Adipocyte (in vitro differentiated cells): ENCODE measurements at regions not wholly inside any gene's neighbourhood (a gene's known extent, or its start where the extent isn't known, plus 50 kb on each side); places are given as distances from the start of the nearest gene placed in this dataset.

ENCODE experiments used
- DNase-seq: peaks from one replicate; pipeline ENCODE4 v3.0.0-alpha.2; 2015; ENCODE audit warnings: low read depth
- H3K27me3 ChIP-seq: replicated peaks from 2 replicates; pipeline ENCODE4 v1.7.0; 2013; ENCODE audit warnings: mild to moderate bottlenecking, low read length, moderate library complexity; ENCODE audit not compliant: control insufficient read depth, insufficient read depth
- H3K36me3 ChIP-seq: 2 replicates; pipeline ENCODE4 v1.7.0; 2013; ENCODE audit warnings: low read length, mild to moderate bottlenecking, moderate library complexity; ENCODE audit not compliant: control insufficient read depth, insufficient read depth, severe bottlenecking
- H3K4me1 ChIP-seq: 2 replicates; pipeline ENCODE4 v1.7.0; 2013; ENCODE audit warnings: mild to moderate bottlenecking, low read length, moderate library complexity; ENCODE audit not compliant: control insufficient read depth, insufficient read depth
- H3K4me3 ChIP-seq: 2 replicates; pipeline ENCODE4 v1.7.0; 2013; ENCODE audit warnings: mild to moderate bottlenecking, low read length, moderate library complexity
- H3K9ac ChIP-seq: 2 replicates; pipeline ENCODE4 v1.7.0; 2013; ENCODE audit warnings: mild to moderate bottlenecking, low read length, moderate library complexity
- H3K9me3 ChIP-seq: 2 replicates; pipeline ENCODE4 v1.7.0; 2013; ENCODE audit warnings: mild to moderate bottlenecking, low read length, moderate library complexity; ENCODE audit not compliant: control insufficient read depth

DNA sequence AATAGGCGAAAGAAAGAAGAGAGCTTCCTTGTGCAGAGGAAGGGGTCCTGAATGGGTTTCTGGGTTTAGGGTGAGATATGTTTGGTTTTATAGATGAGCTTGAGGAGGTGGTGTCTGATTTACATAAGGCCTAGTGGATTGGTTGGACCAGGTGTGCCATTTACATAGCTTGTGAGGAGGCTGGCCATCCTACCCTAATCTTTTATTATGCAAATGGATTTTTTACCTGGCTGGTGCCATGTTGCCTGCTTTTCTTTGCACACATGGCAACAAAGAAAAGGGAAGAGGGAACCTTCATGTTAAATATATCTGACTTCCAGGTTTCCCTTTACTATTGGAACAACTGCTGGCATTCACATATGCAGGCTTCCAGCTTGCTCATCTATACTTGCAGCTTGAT lies 585.3 kb downstream of the PTPRU start:
- Histone ChIP-seq H3K9me3 (peaks cover 4% of the 10 kb centered on the region), H3K27me3 (peaks cover 31% of the 10 kb centered on the region), H3K4me1 (no peaks in the 10 kb centered on the region), H3K4me3 (no peak overlapping the region), H3K36me3 (no peaks in the 10 kb centered on the region), H3K9ac (no peak overlapping the region)
- DNase-seq, result no peak

DNA sequence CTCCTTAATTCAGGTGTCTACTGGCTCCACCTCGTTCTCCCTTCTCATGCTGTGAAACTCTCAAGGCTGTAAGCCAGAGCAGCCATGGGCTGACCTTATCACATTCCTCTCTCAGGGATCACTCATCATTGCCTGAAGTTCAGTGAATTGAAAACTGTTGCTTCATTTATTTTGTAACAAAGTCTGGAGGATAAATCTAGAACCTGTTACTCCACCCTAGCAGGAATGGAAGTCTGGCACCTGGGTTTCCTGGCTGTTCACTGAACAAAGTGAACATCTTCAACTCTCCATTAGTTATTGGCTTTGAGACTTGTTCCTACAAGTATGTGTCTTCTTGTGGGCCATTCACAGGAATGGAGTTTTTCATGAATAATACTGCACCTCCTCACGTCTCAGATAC lies 584.1 kb downstream of the PTPRU start:
- no peak for DNase-seq
- H3K9ac ChIP-seq, result no peak overlapping the region
- no peaks in the 10 kb centered on the region for H3K4me1 ChIP-seq
- peaks cover 36% of the 10 kb centered on the region for H3K27me3 ChIP-seq
- H3K9me3 ChIP-seq, result peaks cover 4% of the 10 kb centered on the region
- no peak overlapping the region for H3K4me3 ChIP-seq
- H3K36me3 ChIP-seq, result no peaks in the 10 kb centered on the region

DNA sequence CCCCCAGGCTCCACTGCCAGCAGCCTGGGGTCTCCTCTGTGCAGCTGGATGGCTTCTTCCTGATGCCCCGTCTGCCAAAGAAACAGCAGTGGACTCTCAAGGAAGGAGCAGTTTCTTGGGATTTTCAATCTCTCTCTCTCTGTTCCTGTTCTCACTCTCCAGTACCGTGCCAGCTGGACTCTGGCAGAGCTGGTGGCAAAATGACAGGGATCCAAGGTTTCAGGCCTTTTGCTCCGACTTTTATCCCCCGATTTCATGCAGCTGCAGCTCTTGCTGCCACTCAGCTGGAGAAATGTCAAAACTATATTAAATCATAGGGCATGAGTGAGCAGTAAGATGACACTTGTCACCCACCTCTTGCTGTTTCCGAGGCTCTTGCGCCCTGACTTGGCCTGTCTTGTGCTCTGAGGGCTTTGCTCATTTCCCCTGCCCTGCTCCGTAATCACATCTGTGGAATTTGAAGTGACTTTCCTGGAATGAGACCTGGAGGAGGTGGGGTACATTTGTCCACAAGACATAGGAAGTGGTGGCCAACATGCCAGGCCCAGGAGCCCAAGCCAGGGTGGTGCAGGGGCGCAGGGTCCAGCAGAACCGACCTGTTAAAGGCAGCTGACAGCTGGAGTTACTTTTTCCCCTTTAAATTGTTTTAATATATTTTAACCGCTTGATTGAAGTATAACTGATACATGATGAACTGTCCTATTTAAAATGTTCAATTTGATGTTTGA lies 576.2 kb downstream of the PTPRU start:
- Histone ChIP-seq H3K36me3 (no peaks in the 10 kb centered on the region), H3K9ac (no peak overlapping the region), H3K27me3 (peaks cover 41% of the 10 kb centered on the region), H3K4me1 (no peaks in the 10 kb centered on the region), H3K4me3 (no peak overlapping the region), H3K9me3 (no peaks in the 10 kb centered on the region)
- no peak for DNase-seq

DNA sequence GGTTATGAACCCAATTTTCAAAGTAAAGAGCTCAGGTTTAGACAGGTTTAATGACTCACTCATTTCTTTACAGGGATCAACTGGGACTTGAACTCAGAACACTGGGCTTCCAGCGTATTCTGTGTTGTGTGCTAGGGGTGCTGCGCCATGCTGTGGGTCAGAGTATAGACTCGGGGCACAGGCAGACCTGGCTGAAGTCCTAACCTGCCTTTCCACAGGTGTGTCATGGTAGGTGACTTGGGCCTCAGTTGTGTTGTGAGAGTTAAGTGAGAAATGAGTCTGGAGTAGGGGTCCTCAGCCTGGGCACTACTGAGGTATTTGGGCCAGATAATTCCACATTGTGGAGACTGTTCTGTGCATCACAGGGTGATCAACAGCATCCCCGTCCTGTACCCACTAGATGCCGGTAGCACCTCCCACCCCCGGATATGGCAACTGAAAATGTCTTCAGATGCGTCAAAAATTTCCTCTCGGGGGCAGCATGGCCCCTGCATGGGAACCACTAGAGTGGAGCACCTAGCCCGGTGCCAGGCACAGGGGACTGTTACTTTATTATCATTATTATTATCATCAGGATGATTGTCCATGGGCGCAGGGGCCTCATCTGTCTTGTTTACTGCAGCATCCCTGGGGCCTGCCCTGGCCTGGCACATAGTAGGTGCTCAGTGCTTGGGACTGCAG lies 575.5 kb downstream of the PTPRU start:
- no peak for DNase-seq

DNA sequence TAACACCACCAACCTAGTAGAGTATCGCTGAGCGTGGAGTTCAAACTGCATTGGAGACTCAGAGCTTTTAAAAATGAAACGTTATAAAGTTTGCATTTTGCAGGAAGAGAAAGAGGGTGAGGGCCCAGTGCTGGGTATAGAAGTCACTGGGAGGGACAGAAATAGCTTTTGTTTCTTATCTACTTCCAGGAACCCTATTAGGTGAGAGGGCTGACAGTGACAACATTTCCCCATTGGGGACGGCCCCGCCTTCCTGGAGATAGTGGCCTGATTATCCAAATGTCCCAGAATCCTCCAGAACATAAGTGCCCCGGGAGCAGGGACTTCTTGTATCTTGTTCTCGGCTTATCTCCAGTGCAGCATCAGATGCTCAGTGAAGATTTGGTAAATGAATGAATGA lies 574.9 kb downstream of the PTPRU start:
- no peak for DNase-seq
- Histone ChIP-seq H3K27me3 (peaks cover 33% of the 10 kb centered on the region), H3K36me3 (no peaks in the 10 kb centered on the region), H3K9ac (no peak overlapping the region), H3K4me1 (no peaks in the 10 kb centered on the region), H3K4me3 (no peak overlapping the region), H3K9me3 (no peaks in the 10 kb centered on the region)

More for the DNA sequence above, 575.5 kb downstream of the PTPRU start:
- Histone ChIP-seq H3K4me3 (no peak overlapping the region), H3K9me3 (no peaks in the 10 kb centered on the region), H3K36me3 (no peaks in the 10 kb centered on the region), H3K4me1 (no peaks in the 10 kb centered on the region), H3K27me3 (peaks cover 40% of the 10 kb centered on the region), H3K9ac (no peak overlapping the region)

DNA sequence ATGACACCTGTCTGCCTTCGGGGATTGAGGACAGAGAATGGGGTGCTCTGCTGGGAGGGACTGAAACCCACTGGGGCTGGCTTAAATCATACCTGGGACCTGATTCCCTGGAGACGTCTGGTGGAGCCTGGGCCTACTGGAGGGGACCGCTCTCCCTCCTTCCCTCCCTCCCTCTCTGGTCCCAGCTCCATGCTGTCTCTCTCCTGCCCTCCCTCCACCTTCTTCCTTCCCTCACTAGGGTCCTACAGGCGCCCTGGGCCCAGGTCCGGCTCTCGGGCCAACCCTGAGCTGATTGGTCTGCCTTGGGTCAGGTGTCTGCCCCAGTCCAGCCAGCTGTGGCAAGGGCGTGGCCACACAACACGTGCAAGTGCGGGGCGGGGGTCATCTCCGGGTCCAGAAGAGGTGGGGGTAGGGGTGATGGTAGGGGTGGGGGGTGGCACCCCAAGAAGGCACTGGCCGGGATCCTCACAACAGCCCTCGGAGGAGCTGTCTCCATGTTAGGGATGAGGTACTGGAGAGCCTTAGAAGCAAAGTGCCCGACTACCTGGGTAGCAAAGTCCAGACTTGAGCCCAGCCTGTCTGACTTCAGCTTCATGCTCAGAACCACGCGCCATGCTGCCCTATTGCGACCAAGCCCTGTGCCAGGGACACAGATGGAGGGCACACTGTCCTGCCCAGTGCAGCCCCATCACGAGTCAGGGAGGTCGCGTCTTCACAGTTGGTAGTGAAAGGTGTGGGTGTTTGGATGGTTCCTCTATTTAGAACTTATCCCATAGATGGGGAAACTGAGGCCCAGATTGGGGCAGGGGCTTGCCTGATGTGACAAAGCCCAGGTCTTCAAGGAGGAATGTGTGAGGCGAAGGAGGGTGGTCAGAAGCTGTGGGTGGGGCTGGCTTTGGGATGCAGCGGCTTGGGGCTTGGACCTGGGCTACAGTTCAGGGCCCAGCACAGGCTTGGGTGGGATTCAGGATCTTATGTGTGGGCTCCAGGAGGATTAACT lies 574.1 kb downstream of the PTPRU start:
- no peaks in the 10 kb centered on the region for H3K4me1 ChIP-seq
- DNase-seq, result no peak
- H3K9me3 ChIP-seq, result no peaks in the 10 kb centered on the region
- H3K27me3 ChIP-seq, result peaks cover 35% of the 10 kb centered on the region
- no peak overlapping the region for H3K9ac ChIP-seq
- no peak overlapping the region for H3K4me3 ChIP-seq
- no peaks in the 10 kb centered on the region for H3K36me3 ChIP-seq

DNA sequence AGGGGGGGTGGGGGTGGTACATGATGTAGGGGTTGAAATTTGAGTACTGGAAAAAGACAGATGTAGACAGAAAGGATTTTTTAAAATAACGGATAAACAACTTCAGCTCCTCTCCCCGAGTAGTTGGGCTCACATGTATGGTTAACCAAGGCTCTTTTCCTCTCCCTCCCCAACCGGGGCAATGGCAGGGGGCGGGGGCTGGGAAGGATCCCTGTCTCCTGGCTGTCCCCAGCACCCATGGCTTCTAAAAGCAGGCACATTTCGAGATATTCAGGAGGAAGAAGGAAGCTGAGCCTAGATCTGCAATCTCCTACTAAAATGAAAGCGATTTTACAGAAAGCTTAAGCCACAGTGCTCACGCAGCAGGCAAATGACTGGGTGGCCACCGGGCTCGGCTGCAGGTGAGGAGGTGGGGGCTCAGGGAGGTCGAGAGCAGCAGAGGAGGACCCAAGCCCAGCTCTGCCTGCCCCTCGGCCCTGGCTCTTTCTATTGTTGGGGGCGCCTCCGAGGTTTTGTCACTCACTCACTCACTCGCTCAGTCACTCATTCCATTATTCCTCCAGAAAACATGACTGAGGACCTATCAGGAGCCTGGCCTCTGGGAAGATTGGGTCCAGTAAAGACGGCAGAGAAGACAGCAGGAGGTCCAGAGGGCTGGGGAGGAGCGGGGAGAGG lies 573.3 kb downstream of the PTPRU start:
- no peak for DNase-seq
- Histone ChIP-seq H3K4me3 (no peak overlapping the region), H3K9me3 (no peaks in the 10 kb centered on the region), H3K4me1 (no peaks in the 10 kb centered on the region), H3K27me3 (peaks cover 39% of the 10 kb centered on the region), H3K9ac (no peak overlapping the region), H3K36me3 (no peaks in the 10 kb centered on the region)

DNA sequence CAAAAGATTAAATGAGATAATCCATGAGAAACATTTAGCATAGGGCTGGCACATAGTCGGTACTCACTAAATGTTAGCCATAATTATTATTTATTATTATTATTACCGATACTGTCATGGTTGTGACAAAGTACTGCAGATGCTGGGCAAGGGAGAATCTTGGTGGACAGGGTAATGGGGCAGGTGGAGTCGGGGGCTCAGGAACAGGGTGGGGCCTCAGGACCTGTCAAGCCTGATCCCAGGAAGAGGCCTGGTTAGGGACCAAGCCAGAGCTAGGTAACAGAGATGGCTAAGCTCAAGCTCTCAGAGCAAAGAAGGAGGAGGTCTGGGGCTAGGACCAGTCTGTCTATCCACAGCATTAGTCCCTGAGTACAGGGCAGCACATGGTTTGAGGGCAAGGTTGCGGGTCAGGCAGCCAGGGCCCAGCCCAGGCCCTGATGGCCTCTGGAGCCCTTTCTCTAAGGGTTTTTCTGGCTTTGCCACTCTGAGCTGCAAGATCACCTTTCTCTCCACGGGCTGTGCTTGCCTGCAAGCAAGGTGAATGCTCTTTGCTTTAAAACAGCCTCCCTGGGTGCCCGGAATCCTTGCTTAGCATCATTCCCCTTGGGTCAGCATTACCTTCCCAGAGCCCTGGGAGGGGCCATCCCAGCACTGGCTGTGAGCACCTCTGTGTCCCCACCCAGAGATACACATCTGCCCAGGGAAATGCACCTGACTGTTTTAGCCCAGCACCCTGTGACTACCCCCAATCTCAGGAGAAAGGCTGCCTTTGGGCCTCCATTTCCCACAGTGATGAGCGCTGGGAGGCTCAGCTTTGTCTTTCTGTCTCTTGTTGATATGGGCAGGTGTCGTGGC lies 572.0 kb downstream of the PTPRU start:
- Histone ChIP-seq H3K36me3 (no peaks in the 10 kb centered on the region), H3K4me1 (no peaks in the 10 kb centered on the region), H3K27me3 (peaks cover 50% of the 10 kb centered on the region), H3K4me3 (no peak overlapping the region), H3K9me3 (no peaks in the 10 kb centered on the region), H3K9ac (no peak overlapping the region)
- DNase-seq, result no peak

DNA sequence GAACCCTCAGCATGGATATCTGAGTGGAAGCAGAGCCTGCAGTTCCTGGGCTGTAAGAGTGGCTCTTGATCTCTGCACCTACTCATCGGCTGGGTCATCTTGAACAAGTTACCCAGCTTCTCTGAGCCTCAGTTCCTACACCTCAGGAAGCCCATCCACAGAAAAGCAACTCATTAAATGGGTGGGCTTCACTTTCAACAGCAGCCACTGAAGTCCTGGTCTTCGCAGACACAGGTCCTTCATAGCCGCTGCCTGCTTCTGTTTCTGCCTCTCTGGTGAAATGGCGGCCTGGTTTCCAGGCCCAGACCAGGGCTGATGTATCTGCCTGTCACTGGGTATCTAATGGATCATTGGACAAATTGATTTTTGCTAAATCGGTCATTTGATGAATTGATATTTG lies 571.4 kb downstream of the PTPRU start:
- no peaks in the 10 kb centered on the region for H3K36me3 ChIP-seq
- H3K9ac ChIP-seq, result no peak overlapping the region
- no peak for DNase-seq
- no peaks in the 10 kb centered on the region for H3K4me1 ChIP-seq
- no peak overlapping the region for H3K4me3 ChIP-seq
- H3K27me3 ChIP-seq, result peaks cover 56% of the 10 kb centered on the region
- H3K9me3 ChIP-seq, result no peaks in the 10 kb centered on the region

DNA sequence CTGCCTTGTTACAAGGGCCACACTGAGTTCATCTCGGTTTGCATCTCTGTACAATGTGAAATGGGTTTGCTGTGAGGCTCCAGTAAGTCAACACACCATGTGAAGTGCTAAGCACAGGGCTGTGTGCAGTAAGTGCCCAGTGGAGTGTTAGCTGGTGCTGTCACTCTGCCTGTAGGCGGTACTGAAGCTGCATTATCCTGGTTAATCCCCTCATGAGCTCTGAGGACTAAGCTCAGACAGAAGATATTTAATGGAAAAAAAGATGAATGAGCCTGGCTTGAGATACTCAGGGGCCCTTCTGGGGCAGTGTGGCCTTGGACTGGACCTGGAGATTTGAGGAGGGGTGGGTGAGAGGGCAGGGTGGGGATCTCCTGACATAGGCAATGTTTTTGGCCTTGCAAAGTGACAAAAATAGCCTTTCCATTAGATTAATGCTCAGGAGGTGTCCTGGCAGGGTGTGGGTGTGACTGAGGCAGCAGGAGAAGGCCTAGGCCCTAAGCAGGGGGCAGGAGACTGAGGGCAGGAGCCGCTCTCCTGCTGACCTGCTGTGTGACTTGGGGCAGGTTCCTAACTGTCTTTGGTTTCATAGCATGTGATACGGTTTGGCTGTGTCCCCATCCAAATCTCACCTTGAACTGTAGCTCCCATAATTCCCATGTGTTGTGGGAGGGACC lies 570.5 kb downstream of the PTPRU start:
- no peak for DNase-seq
- H3K4me1 ChIP-seq, result no peaks in the 10 kb centered on the region
- no peak overlapping the region for H3K4me3 ChIP-seq
- H3K36me3 ChIP-seq, result no peaks in the 10 kb centered on the region
- H3K27me3 ChIP-seq, result peaks cover 63% of the 10 kb centered on the region
- no peak overlapping the region for H3K9ac ChIP-seq
- no peaks in the 10 kb centered on the region for H3K9me3 ChIP-seq
